ENCODE measurements at regions not wholly inside any gene's neighbourhood (a gene's known extent, or its start where the extent isn't known, plus 50 kb on each side); places are given as distances from the start of the nearest gene placed in this dataset.

DNA sequence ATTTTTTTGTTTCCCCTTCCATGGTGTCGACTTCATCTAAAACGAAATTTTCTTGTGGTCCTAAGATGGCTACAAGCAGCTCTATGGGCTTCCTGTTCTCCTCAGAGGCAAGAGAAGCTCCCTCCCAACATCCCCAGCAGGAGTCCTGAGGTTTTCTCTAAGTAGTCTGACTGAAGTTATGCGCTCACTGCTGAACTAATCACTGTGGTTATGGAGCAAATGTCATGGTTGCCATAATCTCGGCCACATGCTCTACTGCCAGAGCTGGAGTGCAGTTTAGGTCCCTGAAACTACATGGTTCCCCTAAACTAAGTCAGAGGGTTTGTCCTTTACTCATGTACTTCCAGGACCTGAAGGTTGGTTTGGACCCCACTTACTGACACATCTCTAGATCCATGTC is 68.0 kb upstream of the MAMDC2 start:
- no peak for TF ChIP-seq POLR2A (IDR thresholded peaks at IDR 0.05)
- no peak for TF ChIP-seq CTCF (IDR thresholded peaks at IDR 0.05)
- no peak for TF ChIP-seq EP300 (IDR thresholded peaks at IDR 0.05)
- no peak for TF ChIP-seq POLR2AphosphoS5 (IDR thresholded peaks at IDR 0.05)

All from suprapubic skin (tissue), 4 donors.